OCI-LY7 (cell line): ENCODE measurements at regions not wholly inside any gene's neighbourhood (a gene's known extent, or its start where the extent isn't known, plus 50 kb on each side); places are given as distances from the start of the nearest gene placed in this dataset.

Experiments used
- EZH2phosphoT487 ChIP-seq: fragments of 200-600 bp; sonication (generic); IDR thresholded peaks from 2 replicates; pipeline ENCODE4 v1.6.1; 2018; ENCODE audit warnings: low read depth, borderline replicate concordance, mild to moderate bottlenecking, mixed run types, antibody characterized with exemption, low read length, moderate library complexity, mixed read lengths
- TF ChIP-seq, protein P1 (sequence below): fragments of 200-600 bp; sonication (generic); conservative IDR thresholded peaks from 2 replicates; pipeline ENCODE4 v1.5.1; 2014; ENCODE audit warnings: mild to moderate bottlenecking, antibody characterized with exemption, low read length, moderate library complexity, mixed read lengths

- TF ChIP-seq, protein P1, sequence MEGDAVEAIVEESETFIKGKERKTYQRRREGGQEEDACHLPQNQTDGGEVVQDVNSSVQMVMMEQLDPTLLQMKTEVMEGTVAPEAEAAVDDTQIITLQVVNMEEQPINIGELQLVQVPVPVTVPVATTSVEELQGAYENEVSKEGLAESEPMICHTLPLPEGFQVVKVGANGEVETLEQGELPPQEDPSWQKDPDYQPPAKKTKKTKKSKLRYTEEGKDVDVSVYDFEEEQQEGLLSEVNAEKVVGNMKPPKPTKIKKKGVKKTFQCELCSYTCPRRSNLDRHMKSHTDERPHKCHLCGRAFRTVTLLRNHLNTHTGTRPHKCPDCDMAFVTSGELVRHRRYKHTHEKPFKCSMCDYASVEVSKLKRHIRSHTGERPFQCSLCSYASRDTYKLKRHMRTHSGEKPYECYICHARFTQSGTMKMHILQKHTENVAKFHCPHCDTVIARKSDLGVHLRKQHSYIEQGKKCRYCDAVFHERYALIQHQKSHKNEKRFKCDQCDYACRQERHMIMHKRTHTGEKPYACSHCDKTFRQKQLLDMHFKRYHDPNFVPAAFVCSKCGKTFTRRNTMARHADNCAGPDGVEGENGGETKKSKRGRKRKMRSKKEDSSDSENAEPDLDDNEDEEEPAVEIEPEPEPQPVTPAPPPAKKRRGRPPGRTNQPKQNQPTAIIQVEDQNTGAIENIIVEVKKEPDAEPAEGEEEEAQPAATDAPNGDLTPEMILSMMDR, result no peak
- no peak for TF ChIP-seq EZH2phosphoT487
These were observed 501.7 kb upstream of the TCF4 start for GRCh38 chr18:56089612-56090258.
